Inflammatory macrophage treated with lipopolysaccharide for 4 hours (primary cell): ENCODE measurements at regions not wholly inside any gene's neighbourhood (a gene's known extent, or its start where the extent isn't known, plus 50 kb on each side); places are given as distances from the start of the nearest gene placed in this dataset.
"Not testable (repeated sequence)": the region's sequence is repeated elsewhere in the genome, so short reads cannot be mapped to it uniquely, and the experiment has no call there.

ENCODE experiments used
- DNase-seq: peaks from one replicate; pipeline ENCODE4 v3.0.0-alpha.2; 2020

- no peak for DNase-seq
Measured at GRCh38 chrX:86887341-86887740, 630.3 kb upstream of the KLHL4 start.

- DNase-seq: no peak
Measured at GRCh38 chrX:86910027-86910426, 607.6 kb upstream of the KLHL4 start.

- no peak for DNase-seq
Measured at GRCh38 chrX:86910602-86911311, 606.8 kb upstream of the KLHL4 start.

- no peak for DNase-seq
Measured at GRCh38 chrX:86914569-86914968, 603.0 kb upstream of the KLHL4 start.

GRCh38 chrX:86917959-86918358 is 599.6 kb upstream of the KLHL4 start:
- DNase-seq: no peak

- no peak for DNase-seq
Measured at GRCh38 chrX:86930419-86930818, 587.2 kb upstream of the KLHL4 start.

- DNase-seq: no peak
Measured at GRCh38 chrX:86935988-86936387, 581.6 kb upstream of the KLHL4 start.

- peak; percentile 0 for DNase-seq
Measured at GRCh38 chrX:86946569-86946968, 571.0 kb upstream of the KLHL4 start.

- DNase-seq: no peak
Measured at GRCh38 chrX:86964321-86964720, 553.3 kb upstream of the KLHL4 start.

- no peak for DNase-seq
Measured at GRCh38 chrX:86981326-86981879, 536.2 kb upstream of the KLHL4 start.

GRCh38 chrX:86987351-86987750 is 530.3 kb upstream of the KLHL4 start:
- not testable (repeated sequence) for DNase-seq

- DNase-seq: no peak
Measured at GRCh38 chrX:87003031-87003430, 514.6 kb upstream of the KLHL4 start.

- DNase-seq: no peak
Measured at GRCh38 chrX:87005183-87005582, 512.4 kb upstream of the KLHL4 start.

- no peak for DNase-seq
Measured at GRCh38 chrX:87005885-87006284, 511.7 kb upstream of the KLHL4 start.

- DNase-seq: no peak
Measured at GRCh38 chrX:87006561-87006960, 511.0 kb upstream of the KLHL4 start.

GRCh38 chrX:87017210-87017609 is 500.4 kb upstream of the KLHL4 start:
- DNase-seq: no peak

- not testable (repeated sequence) for DNase-seq
Measured at GRCh38 chrX:87033115-87033514, 484.5 kb upstream of the KLHL4 start.

GRCh38 chrX:87045352-87045751 is 472.2 kb upstream of the KLHL4 start:
- no peak for DNase-seq

- DNase-seq: no peak
Measured at GRCh38 chrX:87049567-87049966, 468.0 kb upstream of the KLHL4 start.

GRCh38 chrX:87063642-87064041 is 454.0 kb upstream of the KLHL4 start:
- DNase-seq: no peak

GRCh38 chrX:87064502-87064901 is 453.1 kb upstream of the KLHL4 start:
- DNase-seq: no peak

GRCh38 chrX:87067795-87068369 is 449.7 kb upstream of the KLHL4 start:
- DNase-seq: no peak

GRCh38 chrX:87078231-87078630 is 439.4 kb upstream of the KLHL4 start:
- no peak for DNase-seq

- DNase-seq: no peak
Measured at GRCh38 chrX:87098477-87098876, 419.1 kb upstream of the KLHL4 start.

GRCh38 chrX:87105131-87105530 is 412.5 kb upstream of the KLHL4 start:
- no peak for DNase-seq
